Thyroid gland (tissue), 4 donors: ENCODE measurements at regions not wholly inside any gene's neighbourhood (a gene's known extent, or its start where the extent isn't known, plus 50 kb on each side); places are given as distances from the start of the nearest gene placed in this dataset.

Experiments used
- CTCF ChIP-seq, 6 experiments: fragments of 200-600 bp in 3 of 6; fragments of 450-650 bp in 3 of 6; sonication (generic) in 3 of 6; IDR thresholded peaks; one replicate each; pipeline ENCODE4 v1.5.1; 2016 to 2019; ENCODE audit warnings: antibody characterized with exemption in 6 of 6, mild to moderate bottlenecking in 2 of 6, inconsistent platforms in 1 of 6, moderate library complexity in 1 of 6
- POLR2A ChIP-seq, 2 donors: fragments of 450-650 bp; IDR thresholded peaks; one replicate each; pipeline ENCODE4 v1.6.1; 2017; ENCODE audit warnings: antibody characterized with exemption in 2 of 2, mild to moderate bottlenecking in 2 of 2, moderate library complexity in 1 of 2

DNA sequence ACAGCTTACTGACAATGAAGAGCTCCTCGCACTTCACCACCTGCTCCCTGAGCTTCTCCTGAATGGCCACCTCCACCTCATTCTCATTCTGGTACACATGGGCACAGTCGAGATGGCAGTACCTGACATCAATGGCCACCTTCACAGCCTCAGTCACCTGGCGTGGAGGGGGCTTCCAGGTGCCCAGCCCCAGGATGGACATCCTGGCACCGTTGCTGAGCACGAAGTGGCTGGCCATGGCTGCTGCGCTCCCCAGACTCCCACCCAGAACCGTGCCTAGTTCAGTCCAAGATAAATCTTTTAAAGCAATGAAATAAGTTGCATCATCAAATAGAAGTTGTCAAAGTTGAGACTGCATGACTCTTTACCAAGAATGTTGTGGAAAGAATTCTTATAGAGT lies 128.1 kb upstream of the SOX6 start:
- TF ChIP-seq CTCF (IDR thresholded peaks at IDR 0.05) (no peak), POLR2A (IDR thresholded peaks at IDR 0.05) (no peak)
